Lower leg skin (tissue), 4 donors: ENCODE measurements at regions not wholly inside any gene's neighbourhood (a gene's known extent, or its start where the extent isn't known, plus 50 kb on each side); places are given as distances from the start of the nearest gene placed in this dataset.

ENCODE experiments used
- DNase-seq, 2 donors: peaks; one replicate each; pipeline ENCODE4 v3.0.0-alpha.2; 2019; ENCODE audit warnings: low spot score in 2 of 2
- H3K4me3 ChIP-seq: fragments of 200-600 bp; sonication (generic); 2 replicates; pipeline ENCODE4 v1.5.1; 2017; ENCODE audit warnings: mild to moderate bottlenecking, low read depth; ENCODE audit not compliant: poor library complexity, severe bottlenecking
- POLR2A ChIP-seq, 2 donors: fragments of 450-650 bp; IDR thresholded peaks; one replicate each; pipeline ENCODE4 v1.6.1; 2016 to 2017; ENCODE audit warnings: antibody characterized with exemption in 2 of 2, mild to moderate bottlenecking in 1 of 2, moderate library complexity in 1 of 2
- WGBS, 2 donors: methylation state at CpG; one replicate each; pipeline ENCODE4 v1.1.5; 2018; 5-methylcytosine and 5-hydroxymethylcytosine counted together
- intact Hi-C: fragments of 100-400 bp; cut with DNase I; formaldehyde crosslinking; loops from one replicate; pipeline ENCODE4 v1.15.0; 2023; ENCODE audit warnings: low total_unique reads
- TF ChIP-seq, protein P1 (sequence below), 3 donors: fragments of 450-650 bp; IDR thresholded peaks; one replicate each; pipeline ENCODE4 v1.5.1; 2016; ENCODE audit warnings: antibody characterized with exemption in 3 of 3, mild to moderate bottlenecking in 3 of 3, moderate library complexity in 2 of 3

DNA sequence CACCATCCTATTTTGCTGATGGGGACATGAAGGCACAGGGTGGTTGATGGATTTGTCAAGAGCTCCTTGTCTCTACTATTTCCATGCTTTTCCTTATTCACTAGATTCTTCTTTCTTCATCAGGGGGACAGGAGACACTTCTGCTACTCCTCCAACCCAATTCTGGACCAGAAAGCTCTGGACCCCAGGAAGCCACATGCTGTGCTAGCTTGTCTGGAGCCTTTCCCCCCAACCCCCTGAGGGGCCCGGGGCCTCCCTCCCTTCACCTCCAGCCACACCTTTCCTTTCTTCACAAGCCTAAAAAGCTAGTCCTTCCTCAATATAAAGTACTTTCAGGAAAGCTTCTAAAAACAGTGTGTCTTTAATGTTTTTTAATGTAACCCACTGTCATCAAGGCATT, 75.1 kb upstream of the CAPRIN2 start:
- H3K4me3 ChIP-seq, result no peak overlapping the region
- WGBS, 2 donors, result 71 to 91% methylated on average over 1 of the region's 1 CpG
- no peak for DNase-seq
- intact Hi-C loops, result loop anchor here (10.0 kb wide), 1 partner anchor 1765 kb away; no protein-coding TSS in a partner anchor
- TF ChIP-seq POLR2A (IDR thresholded peaks at IDR 0.05), result no peak
- TF ChIP-seq, protein P1, sequence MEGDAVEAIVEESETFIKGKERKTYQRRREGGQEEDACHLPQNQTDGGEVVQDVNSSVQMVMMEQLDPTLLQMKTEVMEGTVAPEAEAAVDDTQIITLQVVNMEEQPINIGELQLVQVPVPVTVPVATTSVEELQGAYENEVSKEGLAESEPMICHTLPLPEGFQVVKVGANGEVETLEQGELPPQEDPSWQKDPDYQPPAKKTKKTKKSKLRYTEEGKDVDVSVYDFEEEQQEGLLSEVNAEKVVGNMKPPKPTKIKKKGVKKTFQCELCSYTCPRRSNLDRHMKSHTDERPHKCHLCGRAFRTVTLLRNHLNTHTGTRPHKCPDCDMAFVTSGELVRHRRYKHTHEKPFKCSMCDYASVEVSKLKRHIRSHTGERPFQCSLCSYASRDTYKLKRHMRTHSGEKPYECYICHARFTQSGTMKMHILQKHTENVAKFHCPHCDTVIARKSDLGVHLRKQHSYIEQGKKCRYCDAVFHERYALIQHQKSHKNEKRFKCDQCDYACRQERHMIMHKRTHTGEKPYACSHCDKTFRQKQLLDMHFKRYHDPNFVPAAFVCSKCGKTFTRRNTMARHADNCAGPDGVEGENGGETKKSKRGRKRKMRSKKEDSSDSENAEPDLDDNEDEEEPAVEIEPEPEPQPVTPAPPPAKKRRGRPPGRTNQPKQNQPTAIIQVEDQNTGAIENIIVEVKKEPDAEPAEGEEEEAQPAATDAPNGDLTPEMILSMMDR (IDR thresholded peaks at IDR 0.05), result no peak

DNA sequence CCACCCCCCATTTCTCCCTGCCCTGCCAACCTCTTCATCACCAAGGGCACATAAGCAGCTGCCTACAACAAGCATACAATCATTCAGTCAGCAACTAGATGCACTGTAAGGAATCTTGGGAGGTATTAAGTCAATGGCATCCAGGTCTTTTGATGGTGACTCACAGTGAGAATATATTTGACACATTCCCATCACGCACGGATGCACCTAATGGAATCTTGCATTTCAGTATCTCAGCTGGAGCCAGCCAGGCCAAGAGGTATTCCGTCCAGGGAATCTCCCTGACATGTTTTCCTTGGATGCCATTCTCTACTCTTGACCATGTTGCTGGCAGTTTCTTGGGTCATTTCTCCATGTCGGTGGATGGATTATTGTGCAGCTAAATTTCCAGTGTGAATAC, 73.9 kb upstream of the CAPRIN2 start:
- no peak for TF ChIP-seq POLR2A (IDR thresholded peaks at IDR 0.05)
- TF ChIP-seq, protein P1 (IDR thresholded peaks at IDR 0.05), result no peak
- 45 to 83% methylated on average over 4 of the region's 4 CpGs for WGBS, 2 donors
- intact Hi-C loops, result no loop called here
- no peak for DNase-seq
- no peak overlapping the region for H3K4me3 ChIP-seq

DNA sequence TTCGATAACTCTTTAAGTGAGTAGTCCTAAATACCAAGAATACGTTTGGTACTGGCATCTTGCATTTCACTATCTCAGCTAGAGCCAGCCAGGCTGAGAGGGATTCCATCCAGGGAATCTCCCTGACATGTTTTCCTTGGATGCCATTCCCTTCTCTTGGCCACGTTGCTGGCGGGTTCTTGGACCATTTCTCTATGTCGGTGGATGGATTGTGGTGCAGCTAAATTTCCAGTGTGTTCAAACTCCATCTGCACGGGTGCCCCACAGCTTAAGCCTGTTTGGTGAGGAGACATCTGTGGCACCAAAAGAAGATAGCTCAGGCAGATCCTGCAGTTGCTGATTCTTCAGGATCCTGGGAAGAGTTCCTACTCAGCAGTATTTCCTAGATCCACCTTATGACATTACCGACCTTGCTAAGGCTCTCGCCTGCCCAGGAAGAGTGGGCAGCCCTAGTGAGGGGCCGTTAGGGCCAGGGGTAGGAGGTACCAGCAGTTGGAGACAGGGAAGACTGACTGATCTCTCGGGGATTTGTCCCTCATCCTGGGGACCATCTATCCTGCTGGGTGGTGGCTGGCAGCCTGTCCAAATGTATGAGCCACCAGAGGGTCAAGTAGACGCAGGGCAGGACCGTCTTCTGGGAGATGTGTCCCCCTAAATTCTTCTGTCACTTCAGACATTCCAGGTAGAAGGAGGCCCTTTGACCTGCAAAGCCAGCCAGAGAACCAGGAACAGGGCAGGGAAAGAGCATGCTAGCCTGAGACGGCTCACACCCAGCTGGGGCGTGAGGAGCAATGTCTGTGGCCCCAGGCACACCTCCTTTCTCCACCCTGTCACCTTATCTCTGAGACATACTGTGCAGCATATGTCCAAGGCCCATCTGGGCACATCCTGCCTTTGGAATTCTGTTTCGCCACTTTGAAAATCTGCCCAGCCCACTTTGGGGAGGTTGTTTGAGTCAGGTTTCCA, 72.6 kb upstream of the CAPRIN2 start:
- no peak overlapping the region for H3K4me3 ChIP-seq
- intact Hi-C loops, result no loop called here
- DNase-seq, result no peak
- WGBS, 2 donors, result 77 to 79% methylated on average over 15 of the region's 15 CpGs
- TF ChIP-seq, protein P1 (IDR thresholded peaks at IDR 0.05), result no peak
- no peak for TF ChIP-seq POLR2A (IDR thresholded peaks at IDR 0.05)

DNA sequence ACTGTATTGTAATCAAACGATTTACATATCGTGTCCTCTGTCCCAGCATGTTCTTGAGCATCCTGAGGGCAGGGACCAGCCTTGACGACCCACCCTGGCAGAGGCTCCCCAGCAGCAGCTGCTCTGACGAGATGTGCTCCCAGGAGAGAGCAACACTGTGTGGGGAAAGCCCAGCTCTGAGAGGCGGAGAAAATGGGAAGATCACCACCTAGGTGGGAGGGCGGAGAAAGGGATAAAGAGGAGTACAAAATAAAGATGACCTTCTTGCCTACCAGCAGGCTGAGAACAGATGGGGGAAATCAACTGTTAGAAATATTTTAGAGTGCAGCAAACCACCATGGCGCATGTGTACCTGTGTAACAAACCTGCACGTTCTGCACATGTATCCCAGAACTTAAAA, 71.5 kb upstream of the CAPRIN2 start:
- intact Hi-C loops, result no loop called here
- 79 to 81% methylated on average over 8 of the region's 8 CpGs for WGBS, 2 donors
- TF ChIP-seq, protein P1 (IDR thresholded peaks at IDR 0.05), result no peak
- TF ChIP-seq POLR2A (IDR thresholded peaks at IDR 0.05), result no peak
- no peak overlapping the region for H3K4me3 ChIP-seq
- DNase-seq, result no peak

DNA sequence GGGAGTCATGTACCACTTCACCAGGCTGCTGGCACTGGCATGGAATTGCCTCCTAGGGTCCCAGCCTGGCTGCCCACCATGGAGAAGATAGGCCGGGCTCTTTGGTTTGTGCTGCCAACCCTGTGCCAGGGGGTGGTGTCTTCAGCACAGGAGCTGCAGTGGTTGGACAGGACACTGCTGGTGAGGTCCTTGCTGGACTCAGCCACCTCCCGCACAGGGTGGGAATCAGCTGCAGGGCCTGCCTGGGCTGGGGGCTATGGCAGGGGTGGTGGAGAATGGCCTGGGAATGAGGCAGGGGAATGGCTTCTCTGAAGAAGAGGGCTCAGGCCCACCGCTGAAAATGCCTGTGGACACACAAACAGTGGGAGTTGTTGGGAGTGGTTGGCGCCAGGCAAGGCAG, 70.6 kb upstream of the CAPRIN2 start:
- intact Hi-C loops, result no loop called here
- 77 to 94% methylated on average over 3 to 4 of the region's 4 CpGs for WGBS, 2 donors

More for the DNA sequence above, 70.6 kb upstream of the CAPRIN2 start:
- no peak overlapping the region for H3K4me3 ChIP-seq
- TF ChIP-seq, protein P1 (IDR thresholded peaks at IDR 0.05), result no peak
- no peak for TF ChIP-seq POLR2A (IDR thresholded peaks at IDR 0.05)
- no peak for DNase-seq
